ENCODE measurements at regions not wholly inside any gene's neighbourhood (a gene's known extent, or its start where the extent isn't known, plus 50 kb on each side); places are given as distances from the start of the nearest gene placed in this dataset.

DNA sequence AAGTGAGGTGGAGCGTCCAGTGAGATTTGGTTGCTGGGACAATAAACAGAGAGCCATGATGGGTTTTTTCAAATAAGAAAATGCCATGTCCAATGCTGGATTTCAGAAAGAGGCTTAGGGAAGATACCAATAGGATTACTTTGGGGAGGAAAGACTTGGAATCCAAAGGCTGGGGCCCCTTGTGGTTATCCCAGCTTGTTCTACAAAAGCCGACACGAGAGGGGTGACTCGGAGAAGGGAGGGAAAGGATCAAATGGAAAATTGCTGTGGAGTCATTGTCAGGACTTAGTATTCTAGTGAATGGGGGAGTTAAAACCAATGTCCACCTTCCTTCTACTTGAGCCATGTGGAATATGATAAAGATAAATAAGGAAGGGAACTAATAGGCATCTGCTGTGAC is 305.5 kb downstream of the SOX9 start:
- no peak for TF ChIP-seq TAF1 (IDR thresholded peaks at IDR 0.05; ENCODE audit: borderline replicate concordance, insufficient read depth, low read length)
- TF ChIP-seq SIN3A (IDR thresholded peaks at IDR 0.05; ENCODE audit: borderline replicate concordance, insufficient read depth, low read length), result no peak
- TF ChIP-seq FOXP2 (optimal IDR thresholded peaks at IDR 0.05; ENCODE audit: borderline replicate concordance, extremely low read depth, extremely low read length, insufficient read depth), result no peak
- TF ChIP-seq, protein P1, sequence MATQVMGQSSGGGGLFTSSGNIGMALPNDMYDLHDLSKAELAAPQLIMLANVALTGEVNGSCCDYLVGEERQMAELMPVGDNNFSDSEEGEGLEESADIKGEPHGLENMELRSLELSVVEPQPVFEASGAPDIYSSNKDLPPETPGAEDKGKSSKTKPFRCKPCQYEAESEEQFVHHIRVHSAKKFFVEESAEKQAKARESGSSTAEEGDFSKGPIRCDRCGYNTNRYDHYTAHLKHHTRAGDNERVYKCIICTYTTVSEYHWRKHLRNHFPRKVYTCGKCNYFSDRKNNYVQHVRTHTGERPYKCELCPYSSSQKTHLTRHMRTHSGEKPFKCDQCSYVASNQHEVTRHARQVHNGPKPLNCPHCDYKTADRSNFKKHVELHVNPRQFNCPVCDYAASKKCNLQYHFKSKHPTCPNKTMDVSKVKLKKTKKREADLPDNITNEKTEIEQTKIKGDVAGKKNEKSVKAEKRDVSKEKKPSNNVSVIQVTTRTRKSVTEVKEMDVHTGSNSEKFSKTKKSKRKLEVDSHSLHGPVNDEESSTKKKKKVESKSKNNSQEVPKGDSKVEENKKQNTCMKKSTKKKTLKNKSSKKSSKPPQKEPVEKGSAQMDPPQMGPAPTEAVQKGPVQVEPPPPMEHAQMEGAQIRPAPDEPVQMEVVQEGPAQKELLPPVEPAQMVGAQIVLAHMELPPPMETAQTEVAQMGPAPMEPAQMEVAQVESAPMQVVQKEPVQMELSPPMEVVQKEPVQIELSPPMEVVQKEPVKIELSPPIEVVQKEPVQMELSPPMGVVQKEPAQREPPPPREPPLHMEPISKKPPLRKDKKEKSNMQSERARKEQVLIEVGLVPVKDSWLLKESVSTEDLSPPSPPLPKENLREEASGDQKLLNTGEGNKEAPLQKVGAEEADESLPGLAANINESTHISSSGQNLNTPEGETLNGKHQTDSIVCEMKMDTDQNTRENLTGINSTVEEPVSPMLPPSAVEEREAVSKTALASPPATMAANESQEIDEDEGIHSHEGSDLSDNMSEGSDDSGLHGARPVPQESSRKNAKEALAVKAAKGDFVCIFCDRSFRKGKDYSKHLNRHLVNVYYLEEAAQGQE (IDR thresholded peaks at IDR 0.05; ENCODE audit: insufficient read depth in 1 of 2, low read depth in 2 of 2, low read length in 2 of 2), result no peak
- TF ChIP-seq POLR2AphosphoS5 (IDR thresholded peaks at IDR 0.05; ENCODE audit: low read depth, low read length), result no peak

DNA sequence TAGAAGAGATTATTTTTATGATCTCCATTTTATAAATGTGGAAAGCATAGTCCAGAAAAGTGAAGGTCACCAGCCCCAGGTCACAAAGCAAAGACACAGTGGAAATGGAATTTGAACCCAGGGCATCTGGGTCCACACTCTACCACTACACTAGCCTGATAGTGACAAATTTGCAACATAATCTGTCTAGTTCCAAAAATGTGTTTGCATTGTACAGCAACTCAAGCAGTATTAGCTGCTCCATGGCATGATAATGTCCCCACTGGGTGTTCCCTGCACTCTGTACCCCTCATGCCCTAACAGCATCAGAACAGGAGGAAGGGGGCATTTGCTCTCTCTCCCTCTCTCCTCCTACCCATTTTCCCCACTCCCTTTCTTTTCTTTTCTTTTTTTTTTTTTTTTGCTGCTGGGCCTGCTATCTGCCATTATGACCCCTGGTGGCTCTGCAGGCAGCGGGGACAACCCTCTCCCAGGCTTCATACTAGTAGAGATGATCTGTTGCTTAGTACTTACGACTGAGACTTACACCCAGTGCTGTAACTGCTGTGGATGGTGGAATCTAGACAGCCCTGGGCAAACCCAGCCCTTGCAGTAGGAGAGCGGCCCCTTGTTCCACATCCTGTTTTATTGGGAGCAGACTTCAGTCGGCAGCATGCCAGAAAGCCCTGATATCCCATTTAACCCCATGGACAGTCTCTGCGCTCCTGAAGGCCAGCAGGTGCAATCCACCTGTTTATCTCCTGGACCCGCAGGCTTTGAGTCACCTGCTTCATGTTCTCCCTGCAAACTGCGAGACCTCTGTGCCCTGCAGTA is 306.3 kb downstream of the SOX9 start:
- TF ChIP-seq, protein P1 (IDR thresholded peaks at IDR 0.05; ENCODE audit: insufficient read depth in 1 of 2, low read depth in 2 of 2, low read length in 2 of 2), result no peak
- TF ChIP-seq TAF1 (IDR thresholded peaks at IDR 0.05; ENCODE audit: borderline replicate concordance, insufficient read depth, low read length) (no peak), FOXP2 (optimal IDR thresholded peaks at IDR 0.05; ENCODE audit: borderline replicate concordance, extremely low read depth, extremely low read length, insufficient read depth) (no peak), POLR2AphosphoS5 (IDR thresholded peaks at IDR 0.05; ENCODE audit: low read depth, low read length) (no peak), SIN3A (IDR thresholded peaks at IDR 0.05; ENCODE audit: borderline replicate concordance, insufficient read depth, low read length) (no peak)

DNA sequence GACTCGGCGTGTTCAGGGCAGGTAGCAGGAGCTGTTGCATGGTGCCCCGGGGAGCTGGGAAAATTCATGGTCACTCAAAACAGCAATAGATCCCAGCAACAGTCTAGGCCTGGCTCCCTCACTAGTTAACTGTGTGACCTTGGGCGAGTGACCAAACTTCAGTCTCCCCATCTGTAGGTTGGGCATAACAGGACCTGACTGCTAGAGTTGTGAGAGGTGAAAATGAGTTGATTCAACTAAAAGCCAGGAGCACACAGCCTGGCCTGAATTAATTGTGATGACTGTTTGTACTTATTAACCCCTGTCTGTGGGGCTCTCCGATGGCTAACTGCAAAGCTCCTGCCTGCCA is 306.9 kb downstream of the SOX9 start:
- TF ChIP-seq TAF1 (IDR thresholded peaks at IDR 0.05; ENCODE audit: borderline replicate concordance, insufficient read depth, low read length), result no peak
- TF ChIP-seq POLR2AphosphoS5 (IDR thresholded peaks at IDR 0.05; ENCODE audit: low read depth, low read length), result no peak

DNA sequence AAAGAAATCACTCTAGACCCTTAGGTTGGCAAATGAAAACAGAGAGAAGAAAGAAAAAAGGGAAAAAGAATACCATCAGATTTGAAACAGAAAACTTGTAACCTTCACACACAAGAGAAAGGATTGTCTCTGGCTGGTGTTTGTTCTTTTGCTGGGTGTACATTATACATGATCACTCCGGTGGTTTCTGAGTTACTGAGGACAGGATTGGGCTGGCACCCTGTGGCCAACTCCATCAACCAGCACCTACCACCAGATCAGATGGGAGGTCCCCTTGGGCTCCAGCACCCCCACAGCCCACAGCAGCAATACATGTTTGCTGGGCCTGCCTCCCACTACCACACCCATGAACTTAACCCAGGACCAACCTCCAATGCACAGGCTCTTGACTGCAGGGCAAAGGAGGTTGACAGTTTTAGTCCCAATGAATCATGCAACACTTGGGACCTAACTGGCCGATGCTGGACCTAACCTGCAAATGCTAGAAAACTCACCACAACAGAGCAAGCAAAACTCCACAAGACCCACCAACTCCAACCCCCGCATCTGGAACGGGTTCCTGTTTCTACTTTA is 308.3 kb downstream of the SOX9 start:
- TF ChIP-seq FOXP2 (optimal IDR thresholded peaks at IDR 0.05; ENCODE audit: borderline replicate concordance, extremely low read depth, extremely low read length, insufficient read depth) (no peak), SIN3A (IDR thresholded peaks at IDR 0.05; ENCODE audit: borderline replicate concordance, insufficient read depth, low read length) (no peak), TAF1 (IDR thresholded peaks at IDR 0.05; ENCODE audit: borderline replicate concordance, insufficient read depth, low read length) (no peak), POLR2AphosphoS5 (IDR thresholded peaks at IDR 0.05; ENCODE audit: low read depth, low read length) (no peak)
- TF ChIP-seq, protein P1 (IDR thresholded peaks at IDR 0.05; ENCODE audit: insufficient read depth in 1 of 2, low read depth in 2 of 2, low read length in 2 of 2), result no peak

DNA sequence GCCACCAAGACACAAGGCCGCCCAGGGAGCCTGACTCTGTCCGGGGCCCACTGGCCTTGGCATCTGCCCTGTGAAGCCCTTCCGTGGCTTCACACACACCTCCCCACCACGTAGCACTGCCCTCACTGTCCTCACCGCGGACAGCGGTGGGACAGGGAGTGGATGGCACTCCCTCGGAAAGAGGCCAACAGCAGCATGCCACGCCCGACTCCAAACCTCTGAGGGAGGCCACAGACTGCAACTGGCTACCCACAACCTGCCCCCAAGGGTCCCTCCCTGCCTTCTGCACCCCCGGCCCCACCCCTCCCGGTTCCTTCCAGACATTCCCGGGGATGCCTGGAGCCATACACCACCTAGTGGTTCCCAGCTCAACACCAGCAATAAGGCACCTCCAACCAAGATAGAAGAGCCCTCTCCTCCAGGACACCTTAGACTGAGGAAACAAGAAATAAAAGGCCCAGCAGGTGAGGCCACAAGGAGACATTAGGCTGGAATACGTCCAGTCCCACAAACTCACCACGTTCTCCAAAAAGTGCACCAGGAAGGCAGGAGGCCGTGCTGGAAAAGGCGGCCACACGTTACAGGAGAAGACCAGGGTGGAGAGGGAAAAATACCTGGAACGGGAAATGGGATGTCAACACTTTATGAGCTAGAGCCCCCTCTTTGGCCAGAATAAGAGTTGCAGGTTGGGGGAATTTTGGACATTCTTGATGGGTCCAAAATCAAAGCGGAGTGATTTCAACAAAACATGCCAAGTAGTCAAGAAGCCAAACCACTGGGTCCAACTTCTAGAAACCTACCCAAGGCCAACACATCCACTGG is 310.0 kb downstream of the SOX9 start:
- TF ChIP-seq TAF1 (IDR thresholded peaks at IDR 0.05; ENCODE audit: borderline replicate concordance, insufficient read depth, low read length) (no peak), FOXP2 (optimal IDR thresholded peaks at IDR 0.05; ENCODE audit: borderline replicate concordance, extremely low read depth, extremely low read length, insufficient read depth) (no peak), SIN3A (IDR thresholded peaks at IDR 0.05; ENCODE audit: borderline replicate concordance, insufficient read depth, low read length) (no peak), POLR2AphosphoS5 (IDR thresholded peaks at IDR 0.05; ENCODE audit: low read depth, low read length) (no peak)
- TF ChIP-seq, protein P1 (IDR thresholded peaks at IDR 0.05; ENCODE audit: insufficient read depth in 1 of 2, low read depth in 2 of 2, low read length in 2 of 2), result no peak

Measured in PFSK-1 (cell line).